Mesenchymal stem cell (in vitro differentiated cells and primary cell): ENCODE measurements at regions not wholly inside any gene's neighbourhood (a gene's known extent, or its start where the extent isn't known, plus 50 kb on each side); places are given as distances from the start of the nearest gene placed in this dataset.

Experiments
- DNase-seq: peaks from one replicate; pipeline ENCODE4 v3.0.0-alpha.2; 2013
- H2AFZ ChIP-seq: one replicate; pipeline ENCODE4 v1.6.1; 2013; ENCODE audit warnings: low read depth, mild to moderate bottlenecking, control low read depth, inconsistent platforms, low read length, moderate library complexity
- H2AK5ac ChIP-seq: 2 replicates; pipeline ENCODE4 v1.6.1; 2013; ENCODE audit warnings: low read length, moderate library complexity, mild to moderate bottlenecking, inconsistent platforms; ENCODE audit not compliant: severe bottlenecking
- H2BK120ac ChIP-seq: one replicate; pipeline ENCODE4 v1.6.1; 2013; ENCODE audit warnings: low read depth, mild to moderate bottlenecking, inconsistent platforms, low read length, moderate library complexity
- H2BK12ac ChIP-seq, 2 experiments: one replicate each; pipeline ENCODE4 v1.6.1; 2013; ENCODE audit warnings: inconsistent platforms in 2 of 2, low read length in 2 of 2, mild to moderate bottlenecking in 2 of 2, moderate library complexity in 2 of 2, control low read depth in 1 of 2
- H2BK15ac ChIP-seq: one replicate; pipeline ENCODE4 v1.6.1; 2013; ENCODE audit warnings: mild to moderate bottlenecking, low read depth, inconsistent platforms; ENCODE audit not compliant: poor library complexity, severe bottlenecking
- H2BK5ac ChIP-seq: 2 replicates; pipeline ENCODE4 v1.6.1; 2013; ENCODE audit warnings: low read depth, mild to moderate bottlenecking, low read length, control low read depth, inconsistent platforms; ENCODE audit not compliant: poor library complexity, severe bottlenecking
- H3K14ac ChIP-seq, 2 experiments: one replicate each; pipeline ENCODE4 v1.6.1; 2013; ENCODE audit warnings: inconsistent platforms in 2 of 2, low read length in 2 of 2, control low read depth in 1 of 2, mild to moderate bottlenecking in 1 of 2, moderate library complexity in 1 of 2
- H3K18ac ChIP-seq, 2 experiments: one replicate each; pipeline ENCODE4 v1.6.1; 2013; ENCODE audit warnings: inconsistent platforms in 2 of 2, low read length in 2 of 2, control low read depth in 1 of 2, low read depth in 1 of 2, mild to moderate bottlenecking in 1 of 2
- H3K23ac ChIP-seq, 2 experiments: one replicate each; pipeline ENCODE4 v1.6.1; 2013; ENCODE audit warnings: inconsistent platforms in 2 of 2, low read length in 2 of 2, mild to moderate bottlenecking in 2 of 2, moderate library complexity in 2 of 2, control low read depth in 1 of 2
- H3K27ac ChIP-seq: 2 replicates; pipeline ENCODE4 v1.5.1; 2013; ENCODE audit warnings: mild to moderate bottlenecking, moderate library complexity, low read length, control low read depth, inconsistent platforms; ENCODE audit not compliant: poor library complexity, severe bottlenecking
- H3K27me3 ChIP-seq, 2 experiments: 2 replicates each; pipeline versions ENCODE4 v1.6.1 to v1.7.0; 2013; ENCODE audit warnings: low read length in 2 of 2, mild to moderate bottlenecking in 2 of 2, moderate library complexity in 2 of 2, control low read depth in 1 of 2, inconsistent platforms in 1 of 2; ENCODE audit not compliant: control insufficient read depth in 1 of 2, insufficient read depth in 1 of 2
- H3K36me3 ChIP-seq, 2 experiments: 2 replicates each; pipeline versions ENCODE4 v1.6.1 to v1.7.0; 2013; ENCODE audit warnings: low read length in 2 of 2, control low read depth in 1 of 2, inconsistent platforms in 1 of 2, low read depth in 1 of 2, mild to moderate bottlenecking in 1 of 2; ENCODE audit not compliant: insufficient read depth in 2 of 2, control insufficient read depth in 1 of 2
- H3K4ac ChIP-seq, 2 experiments: one replicate each; pipeline ENCODE4 v1.6.1; 2013; ENCODE audit warnings: inconsistent platforms in 2 of 2, low read length in 2 of 2, mild to moderate bottlenecking in 2 of 2, moderate library complexity in 2 of 2, control low read depth in 1 of 2, low read depth in 1 of 2
- H3K4me1 ChIP-seq: 2 replicates; pipeline ENCODE4 v1.6.1; 2013; ENCODE audit warnings: low read depth, low read length, control low read depth; ENCODE audit not compliant: control insufficient read depth, insufficient read depth
- H3K4me2 ChIP-seq: 2 replicates; pipeline ENCODE4 v1.6.1; 2013; ENCODE audit warnings: low read length, mild to moderate bottlenecking, inconsistent platforms; ENCODE audit not compliant: poor library complexity, severe bottlenecking
- H3K4me3 ChIP-seq, 2 experiments: 2 replicates each; pipeline versions ENCODE4 v1.5.1 to v1.7.0; 2013; ENCODE audit warnings: low read length in 2 of 2, mild to moderate bottlenecking in 2 of 2, control low read depth in 1 of 2, low read depth in 1 of 2; ENCODE audit not compliant: insufficient read depth in 1 of 2
- H3K79me1 ChIP-seq: replicated peaks from 2 replicates; pipeline ENCODE4 v1.6.1; 2013; ENCODE audit warnings: mild to moderate bottlenecking, control low read depth, low read length, inconsistent platforms; ENCODE audit not compliant: poor library complexity, severe bottlenecking
- H3K9ac ChIP-seq: 2 replicates; pipeline ENCODE4 v1.7.0; 2013; ENCODE audit warnings: mild to moderate bottlenecking, low read length, moderate library complexity
- H3K9me3 ChIP-seq: 2 replicates; pipeline ENCODE4 v1.7.0; 2013; ENCODE audit warnings: mild to moderate bottlenecking, low read length; ENCODE audit not compliant: control insufficient read depth
- H4K8ac ChIP-seq: one replicate; pipeline ENCODE4 v1.6.1; 2013; ENCODE audit warnings: inconsistent platforms, mild to moderate bottlenecking, low read length, moderate library complexity
- H4K91ac ChIP-seq: one replicate; pipeline ENCODE4 v1.6.1; 2013; ENCODE audit warnings: mild to moderate bottlenecking, low read length, inconsistent platforms
- WGBS: methylation state at CpG from one replicate; pipeline ENCODE4 v1.1.7; 2013; ENCODE audit warnings: mixed read lengths; 5-methylcytosine and 5-hydroxymethylcytosine counted together

DNA sequence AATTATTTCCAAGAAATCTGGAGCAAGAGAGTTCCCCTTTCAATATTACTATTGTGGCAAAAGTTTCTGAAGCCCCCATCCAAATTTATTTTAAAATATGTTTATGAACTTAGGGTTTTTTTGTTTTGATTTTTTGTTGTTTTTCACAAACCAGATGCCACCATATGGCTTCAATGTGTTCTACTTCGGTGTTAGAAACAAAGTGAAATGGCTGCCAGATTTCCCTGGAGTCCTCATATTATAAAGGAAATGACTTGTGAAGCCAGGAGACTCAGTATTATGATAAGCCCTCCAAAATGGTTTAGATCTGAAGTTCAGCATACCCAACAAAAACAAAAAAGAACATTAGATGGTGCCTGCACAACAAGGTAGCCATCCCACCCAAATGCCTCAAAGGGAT is 154.2 kb upstream of the SPANXC start:
- Histone ChIP-seq H3K27me3 (no peaks in the 10 kb centered on the region), H2AK5ac (no peak overlapping the region), H2BK5ac (no peak overlapping the region), H2BK12ac (no peak overlapping the region), H3K79me1 (no peaks in the 10 kb centered on the region), H3K36me3 (no peaks in the 10 kb centered on the region), H2BK15ac (no peak overlapping the region), H2AFZ (no peak overlapping the region), H3K27ac (no peak overlapping the region), H3K14ac (no peak overlapping the region), H4K8ac (no peak overlapping the region), H3K4me3 (no peak overlapping the region), H3K4me1 (no peaks in the 10 kb centered on the region), H3K23ac (no peak overlapping the region), H3K4me2 (no peak overlapping the region), H4K91ac (no peak overlapping the region), H3K4ac (no peak overlapping the region), H3K9me3 (peaks cover 3% of the 10 kb centered on the region), H3K9ac (no peak overlapping the region), H2BK120ac (no peak overlapping the region), H3K18ac (no peak overlapping the region)
- DNase-seq, result no peak
- WGBS, result no CpG with 5 or more reads among the region's 1 CpG

DNA sequence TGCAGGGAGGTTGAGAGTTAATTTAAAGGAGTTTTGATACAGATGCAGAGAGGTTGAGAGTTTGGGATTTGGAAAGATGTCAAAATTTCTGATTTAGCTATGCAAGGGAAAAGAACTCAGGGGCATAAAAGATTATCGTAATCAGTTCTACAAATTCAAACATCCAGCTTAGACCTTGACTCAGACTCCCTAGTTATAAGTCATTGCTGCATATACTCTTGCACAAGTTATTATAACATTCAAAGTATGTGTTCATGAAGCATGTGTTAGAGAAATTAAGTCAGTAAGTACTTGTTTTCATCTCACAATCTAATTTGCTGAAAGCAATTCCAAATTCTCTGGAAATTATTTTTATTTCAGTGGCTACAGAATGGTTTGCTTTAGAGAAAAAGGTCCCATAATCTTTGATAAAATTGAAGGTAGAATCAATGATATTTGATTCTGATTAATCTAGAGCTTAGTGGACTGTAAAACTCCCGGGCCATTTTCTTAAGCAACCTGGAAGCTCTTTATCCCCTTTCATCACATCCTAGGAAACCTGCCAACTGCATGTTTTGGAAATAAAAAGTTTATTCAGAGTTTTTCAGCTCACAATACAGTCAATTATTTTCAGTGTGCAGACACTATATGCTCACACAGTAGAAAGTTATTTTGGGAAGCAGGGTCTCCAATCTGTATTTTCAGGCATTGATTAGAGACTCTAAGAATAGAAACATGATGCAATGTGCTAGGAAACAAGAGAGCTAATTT is 132.9 kb upstream of the SPANXC start:
- Histone ChIP-seq H3K9me3 (no peaks in the 10 kb centered on the region), H4K91ac (no peak overlapping the region), H3K18ac (no peak overlapping the region), H2BK5ac (no peak overlapping the region), H3K36me3 (no peaks in the 10 kb centered on the region), H4K8ac (no peak overlapping the region), H3K14ac (no peak overlapping the region), H3K9ac (no peak overlapping the region), H2AK5ac (no peak overlapping the region), H3K79me1 (no peaks in the 10 kb centered on the region), H2AFZ (no peak overlapping the region), H2BK120ac (no peak overlapping the region), H3K4me2 (no peak overlapping the region), H3K27ac (no peak overlapping the region), H3K27me3 (no peaks in the 10 kb centered on the region), H2BK12ac (no peak overlapping the region), H3K4me3 (no peak overlapping the region), H3K4ac (no peak overlapping the region), H2BK15ac (no peak overlapping the region), H3K23ac (no peak overlapping the region), H3K4me1 (no peaks in the 10 kb centered on the region)
- no CpG with 5 or more reads among the region's 2 CpGs for WGBS
- DNase-seq, result no peak

DNA sequence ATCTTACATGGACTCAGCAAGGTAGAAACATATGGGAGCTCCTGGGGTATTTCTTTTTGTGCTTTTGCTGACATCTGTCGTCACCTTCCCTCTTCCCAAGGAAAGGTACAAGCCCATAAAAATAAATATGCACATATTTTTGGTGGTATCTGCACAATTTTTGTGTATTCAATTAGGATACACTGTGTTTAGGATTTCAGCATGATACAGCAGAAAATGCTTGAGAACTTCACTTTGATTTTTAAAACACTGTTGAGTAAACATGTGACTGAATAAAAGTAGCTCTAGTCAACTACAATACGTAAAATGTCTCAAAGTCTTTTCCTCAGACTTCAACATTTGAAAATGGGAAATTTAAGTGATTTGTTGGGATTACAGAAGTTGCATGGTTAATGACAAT is 99.4 kb upstream of the SPANXC start:
- WGBS, result no CpG with 5 or more reads among the region's 2 CpGs
- Histone ChIP-seq H2AK5ac (no peak overlapping the region), H2BK12ac (no peak overlapping the region), H3K4me3 (peak overlapping the region in 1 of 2 experiments; percentile 12), H2BK120ac (no peak overlapping the region), H3K9me3 (no peaks in the 10 kb centered on the region), H3K27me3 (no peaks in the 10 kb centered on the region), H3K79me1 (no peaks in the 10 kb centered on the region), H3K4me2 (no peak overlapping the region), H3K14ac (no peak overlapping the region), H3K18ac (no peak overlapping the region), H3K4me1 (no peaks in the 10 kb centered on the region), H2BK5ac (no peak overlapping the region), H4K8ac (no peak overlapping the region), H2AFZ (no peak overlapping the region), H3K36me3 (no peaks in the 10 kb centered on the region), H4K91ac (no peak overlapping the region), H3K27ac (no peak overlapping the region), H3K23ac (no peak overlapping the region), H2BK15ac (no peak overlapping the region), H3K9ac (no peak overlapping the region), H3K4ac (no peak overlapping the region)
- no peak for DNase-seq

- WGBS, result 53% methylated on average over 4 of the region's 5 CpGs
These were observed 99.0 kb upstream of the SPANXC start for GRCh38 chrX:141341341-141341740.

More at GRCh38 chrX:141341341-141341740, 99.0 kb upstream of the SPANXC start:
- H2BK15ac ChIP-seq, result no peak overlapping the region
- H3K14ac ChIP-seq, result no peak overlapping the region
- H3K4me1 ChIP-seq, result no peaks in the 10 kb centered on the region
- no peak overlapping the region for H3K9ac ChIP-seq
- no peak overlapping the region for H3K23ac ChIP-seq
- no peak overlapping the region for H2AFZ ChIP-seq
- no peak overlapping the region for H2BK120ac ChIP-seq
- H3K27ac ChIP-seq, result no peak overlapping the region
- H3K36me3 ChIP-seq, result no peaks in the 10 kb centered on the region
- H3K18ac ChIP-seq, result no peak overlapping the region
- peak; percentile 45 for DNase-seq
- H4K8ac ChIP-seq, result no peak overlapping the region
- no peak overlapping the region for H3K4me2 ChIP-seq
- no peak overlapping the region for H2BK5ac ChIP-seq
- H3K27me3 ChIP-seq, result no peaks in the 10 kb centered on the region
- peak overlapping the region in 1 of 2 experiments; percentile 12 for H3K4me3 ChIP-seq
- H3K9me3 ChIP-seq, result no peaks in the 10 kb centered on the region
- H2AK5ac ChIP-seq, result no peak overlapping the region
- no peaks in the 10 kb centered on the region for H3K79me1 ChIP-seq
- H2BK12ac ChIP-seq, result no peak overlapping the region
- no peak overlapping the region for H4K91ac ChIP-seq
- H3K4ac ChIP-seq, result no peak overlapping the region
